ENCODE measurements at regions not wholly inside any gene's neighbourhood (a gene's known extent, or its start where the extent isn't known, plus 50 kb on each side); places are given as distances from the start of the nearest gene placed in this dataset.

GRCh38 chr6:118401325-118401975 lies 146.6 kb upstream of the PLN start:
- Histone ChIP-seq H3K36me3 (replicated peaks in 1 of 2; ENCODE audit: control insufficient read depth in 1 of 2, insufficient read depth in 2 of 2, low read length in 1 of 2) (no peaks in the 10 kb centered on the region), H3K79me2 (ENCODE audit: insufficient read depth) (no peaks in the 10 kb centered on the region), H3K4me3 (ENCODE audit: low read depth in 2 of 2, low read length in 1 of 2) (no peak overlapping the region), H3K4me2 (no peak overlapping the region), H3K9me2 (no peaks in the 10 kb centered on the region), H3K4me1 (ENCODE audit: control insufficient read depth in 1 of 2, insufficient read depth in 2 of 2, low read depth in 1 of 2, low read length in 1 of 2) (no peaks in the 10 kb centered on the region), H3K27me3 (ENCODE audit: insufficient read depth) (no peaks in the 10 kb centered on the region; the same call in 1 of the 2 replicates), H3K9ac (no peak overlapping the region), H3F3A (replicated peaks; ENCODE audit: insufficient read depth) (no peaks in the 10 kb centered on the region), H2AFZ (ENCODE audit: low read depth) (no peak overlapping the region), H3K27ac (ENCODE audit: low read depth in 2 of 2, low read length in 1 of 2) (no peak overlapping the region), H3K9me3 (no peaks in the 10 kb centered on the region), H4K20me1 (ENCODE audit: insufficient read depth) (no peaks in the 10 kb centered on the region)
- WGBS (ENCODE audit: low lambda C conversion rate) = 31% methylated on average over 3 of the region's 3 CpGs
- ChIA-PET CTCF (no interaction called here), POLR2A (no interaction called here)
- no peak for DNase-seq
- TF ChIP-seq RAD21 (IDR thresholded peaks at IDR 0.05; ENCODE audit: low read length) = no peak
- TF ChIP-seq, protein P1, sequence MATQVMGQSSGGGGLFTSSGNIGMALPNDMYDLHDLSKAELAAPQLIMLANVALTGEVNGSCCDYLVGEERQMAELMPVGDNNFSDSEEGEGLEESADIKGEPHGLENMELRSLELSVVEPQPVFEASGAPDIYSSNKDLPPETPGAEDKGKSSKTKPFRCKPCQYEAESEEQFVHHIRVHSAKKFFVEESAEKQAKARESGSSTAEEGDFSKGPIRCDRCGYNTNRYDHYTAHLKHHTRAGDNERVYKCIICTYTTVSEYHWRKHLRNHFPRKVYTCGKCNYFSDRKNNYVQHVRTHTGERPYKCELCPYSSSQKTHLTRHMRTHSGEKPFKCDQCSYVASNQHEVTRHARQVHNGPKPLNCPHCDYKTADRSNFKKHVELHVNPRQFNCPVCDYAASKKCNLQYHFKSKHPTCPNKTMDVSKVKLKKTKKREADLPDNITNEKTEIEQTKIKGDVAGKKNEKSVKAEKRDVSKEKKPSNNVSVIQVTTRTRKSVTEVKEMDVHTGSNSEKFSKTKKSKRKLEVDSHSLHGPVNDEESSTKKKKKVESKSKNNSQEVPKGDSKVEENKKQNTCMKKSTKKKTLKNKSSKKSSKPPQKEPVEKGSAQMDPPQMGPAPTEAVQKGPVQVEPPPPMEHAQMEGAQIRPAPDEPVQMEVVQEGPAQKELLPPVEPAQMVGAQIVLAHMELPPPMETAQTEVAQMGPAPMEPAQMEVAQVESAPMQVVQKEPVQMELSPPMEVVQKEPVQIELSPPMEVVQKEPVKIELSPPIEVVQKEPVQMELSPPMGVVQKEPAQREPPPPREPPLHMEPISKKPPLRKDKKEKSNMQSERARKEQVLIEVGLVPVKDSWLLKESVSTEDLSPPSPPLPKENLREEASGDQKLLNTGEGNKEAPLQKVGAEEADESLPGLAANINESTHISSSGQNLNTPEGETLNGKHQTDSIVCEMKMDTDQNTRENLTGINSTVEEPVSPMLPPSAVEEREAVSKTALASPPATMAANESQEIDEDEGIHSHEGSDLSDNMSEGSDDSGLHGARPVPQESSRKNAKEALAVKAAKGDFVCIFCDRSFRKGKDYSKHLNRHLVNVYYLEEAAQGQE (IDR thresholded peaks at IDR 0.05; ENCODE audit: low read depth, low read length) = no peak
- no peak for TF ChIP-seq MXI1 (IDR thresholded peaks at IDR 0.05; ENCODE audit: low read depth, low read length)
- TF ChIP-seq, protein P2, sequence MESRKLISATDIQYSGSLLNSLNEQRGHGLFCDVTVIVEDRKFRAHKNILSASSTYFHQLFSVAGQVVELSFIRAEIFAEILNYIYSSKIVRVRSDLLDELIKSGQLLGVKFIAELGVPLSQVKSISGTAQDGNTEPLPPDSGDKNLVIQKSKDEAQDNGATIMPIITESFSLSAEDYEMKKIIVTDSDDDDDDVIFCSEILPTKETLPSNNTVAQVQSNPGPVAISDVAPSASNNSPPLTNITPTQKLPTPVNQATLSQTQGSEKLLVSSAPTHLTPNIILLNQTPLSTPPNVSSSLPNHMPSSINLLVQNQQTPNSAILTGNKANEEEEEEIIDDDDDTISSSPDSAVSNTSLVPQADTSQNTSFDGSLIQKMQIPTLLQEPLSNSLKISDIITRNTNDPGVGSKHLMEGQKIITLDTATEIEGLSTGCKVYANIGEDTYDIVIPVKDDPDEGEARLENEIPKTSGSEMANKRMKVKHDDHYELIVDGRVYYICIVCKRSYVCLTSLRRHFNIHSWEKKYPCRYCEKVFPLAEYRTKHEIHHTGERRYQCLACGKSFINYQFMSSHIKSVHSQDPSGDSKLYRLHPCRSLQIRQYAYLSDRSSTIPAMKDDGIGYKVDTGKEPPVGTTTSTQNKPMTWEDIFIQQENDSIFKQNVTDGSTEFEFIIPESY (IDR thresholded peaks at IDR 0.05; ENCODE audit: borderline replicate concordance, low read depth) = no peak
- no peak for TF ChIP-seq PBX3 (IDR thresholded peaks at IDR 0.05)
- no peak for TF ChIP-seq RCOR1 (IDR thresholded peaks at IDR 0.05; ENCODE audit: low read length)
- TF ChIP-seq, protein P3, sequence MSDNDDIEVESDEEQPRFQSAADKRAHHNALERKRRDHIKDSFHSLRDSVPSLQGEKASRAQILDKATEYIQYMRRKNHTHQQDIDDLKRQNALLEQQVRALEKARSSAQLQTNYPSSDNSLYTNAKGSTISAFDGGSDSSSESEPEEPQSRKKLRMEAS (IDR thresholded peaks at IDR 0.05; ENCODE audit: low read depth) = no peak
- TF ChIP-seq GABPA (IDR thresholded peaks at IDR 0.05; ENCODE audit: low read depth) = no peak
- no peak for TF ChIP-seq EP300 (IDR thresholded peaks at IDR 0.05; ENCODE audit: borderline replicate concordance in 1 of 2, low read depth in 1 of 2, low read length in 1 of 2)
- TF ChIP-seq TEAD4 (IDR thresholded peaks at IDR 0.05; ENCODE audit: borderline replicate concordance, insufficient read depth) = no peak
- TF ChIP-seq ELF1 (IDR thresholded peaks at IDR 0.05) = no peak
- no peak for TF ChIP-seq GATA2 (CRISPR knock-in tag; IDR thresholded peaks at IDR 0.05)
